Amygdala (tissue), 56 donors: ENCODE measurements at regions not wholly inside any gene's neighbourhood (a gene's known extent, or its start where the extent isn't known, plus 50 kb on each side); places are given as distances from the start of the nearest gene placed in this dataset.

Experiments
- DNase-seq, 56 donors: peaks; one replicate each; lab custom pipeline; 2025; lab: John Stamatoyannopoulos, UW

DNA sequence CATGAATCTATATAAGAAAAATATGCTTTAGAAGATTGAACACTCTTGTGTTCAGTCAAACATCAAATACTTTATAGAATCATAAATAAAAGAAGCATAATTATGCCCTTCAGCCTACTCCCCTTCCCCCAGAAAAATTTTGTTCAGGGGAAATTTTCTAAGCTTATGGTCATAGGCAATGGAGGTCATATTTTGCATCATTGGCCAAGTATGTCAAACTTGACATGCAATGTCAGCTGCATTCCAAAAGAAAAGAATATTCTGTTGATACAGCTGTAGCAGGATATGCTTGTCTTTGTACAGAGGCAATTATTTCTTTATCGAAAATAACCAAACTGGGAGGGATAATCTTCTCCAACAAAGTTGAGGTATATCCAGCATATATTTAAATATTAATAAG lies 328.2 kb downstream of the ZIC1 start:
- no peak for DNase-seq

DNA sequence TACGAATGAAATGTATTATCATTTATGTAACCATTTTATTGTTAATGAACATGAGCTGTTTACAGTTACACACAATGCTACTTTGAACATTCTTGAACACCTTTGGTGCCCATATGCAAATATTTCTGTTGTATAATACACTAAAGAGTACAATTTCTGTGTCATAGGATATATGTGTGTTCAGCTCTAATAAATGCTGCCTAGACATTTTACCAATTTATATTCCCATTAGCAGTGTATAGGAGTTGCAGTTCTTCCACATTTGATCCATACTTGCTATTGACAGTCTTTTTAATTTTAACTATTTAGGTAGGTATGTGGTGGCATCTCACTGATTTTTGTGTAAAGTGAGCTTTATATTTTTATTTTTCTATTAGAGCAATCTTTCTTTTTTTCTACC lies 331.8 kb downstream of the ZIC1 start:
- DNase-seq = no peak

DNA sequence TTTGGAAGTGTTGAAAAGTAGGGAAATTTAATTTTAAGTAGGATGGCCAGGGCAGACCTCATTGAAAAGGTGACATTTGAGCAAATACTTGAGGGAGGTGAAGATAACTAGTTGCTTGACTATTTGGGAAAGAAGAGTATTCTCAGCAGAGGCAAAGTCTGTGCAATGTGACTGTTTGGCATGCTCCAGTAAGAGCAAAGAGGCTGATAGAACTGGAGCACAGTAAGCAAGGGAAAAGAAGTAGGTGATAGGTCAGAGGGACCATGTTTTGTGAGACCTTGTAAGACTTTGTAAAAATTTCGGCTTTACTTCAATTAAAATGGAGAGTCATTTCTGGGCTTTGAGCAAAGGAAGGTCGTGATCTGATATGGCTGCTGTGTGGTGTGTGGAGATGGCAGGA lies 335.8 kb downstream of the ZIC1 start:
- no peak for DNase-seq

DNA sequence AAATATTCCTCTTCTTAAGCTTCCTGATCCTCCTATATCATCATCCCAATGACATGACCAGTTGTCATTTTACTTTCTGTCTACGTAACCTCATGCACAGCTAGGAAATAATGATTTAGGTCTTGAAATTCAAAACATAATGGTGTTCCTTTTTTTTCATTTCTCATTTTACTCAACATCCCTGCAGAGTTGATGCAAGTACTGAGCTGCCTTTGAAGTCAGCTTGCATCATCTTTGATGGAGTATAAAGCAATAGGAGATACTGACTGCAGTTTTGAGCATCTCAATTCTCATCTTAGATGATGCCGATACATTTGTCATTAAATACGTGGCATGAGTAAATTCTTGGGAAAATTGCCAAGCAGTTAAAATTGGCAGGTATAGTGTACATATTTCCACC lies 346.1 kb downstream of the ZIC1 start:
- no peak for DNase-seq

- DNase-seq = no peak
Observed at GRCh38 chr3:147756476-147756875, 347.3 kb downstream of the ZIC1 start.

- DNase-seq = peak in 1 of 56 donors; percentile 0
Observed at GRCh38 chr3:147757866-147758265, 348.7 kb downstream of the ZIC1 start.

DNA sequence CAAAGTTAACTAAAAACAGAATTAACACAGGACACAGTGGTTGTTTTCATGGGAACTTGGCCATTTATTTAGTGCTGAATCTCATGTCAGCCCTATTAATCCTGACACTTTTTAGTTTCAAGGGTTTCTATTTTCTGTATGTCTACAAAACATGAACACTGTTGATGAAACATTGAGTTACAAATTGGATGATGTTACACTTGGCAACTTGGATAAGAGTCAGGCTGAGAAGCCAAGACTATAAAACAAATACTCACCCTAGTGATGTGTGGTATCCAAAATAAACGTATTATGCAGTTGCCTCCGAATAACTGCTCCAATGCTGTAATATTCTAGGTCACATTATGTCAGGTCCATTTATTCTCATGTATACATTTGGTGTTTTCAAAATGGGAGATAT lies 349.6 kb downstream of the ZIC1 start:
- no peak for DNase-seq

DNA sequence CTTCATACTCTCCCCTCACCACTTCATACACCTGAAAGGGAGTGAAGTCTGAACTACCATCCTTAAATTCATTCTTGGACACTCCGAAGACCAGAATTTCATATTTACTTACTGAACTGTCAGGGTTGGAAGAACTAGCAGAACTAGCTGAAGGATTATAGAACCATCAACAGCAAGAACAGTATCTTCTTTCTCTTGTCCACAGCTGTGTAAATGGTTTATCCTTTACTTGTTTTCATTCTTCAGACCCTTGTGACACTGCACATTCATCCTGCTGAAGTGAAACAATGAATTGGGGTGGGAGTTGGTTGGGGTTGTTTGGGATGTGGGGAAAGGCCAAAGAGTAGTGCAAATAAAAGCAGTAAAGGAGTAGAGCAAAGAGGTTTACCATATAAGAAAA lies 350.9 kb downstream of the ZIC1 start:
- DNase-seq = no peak

DNA sequence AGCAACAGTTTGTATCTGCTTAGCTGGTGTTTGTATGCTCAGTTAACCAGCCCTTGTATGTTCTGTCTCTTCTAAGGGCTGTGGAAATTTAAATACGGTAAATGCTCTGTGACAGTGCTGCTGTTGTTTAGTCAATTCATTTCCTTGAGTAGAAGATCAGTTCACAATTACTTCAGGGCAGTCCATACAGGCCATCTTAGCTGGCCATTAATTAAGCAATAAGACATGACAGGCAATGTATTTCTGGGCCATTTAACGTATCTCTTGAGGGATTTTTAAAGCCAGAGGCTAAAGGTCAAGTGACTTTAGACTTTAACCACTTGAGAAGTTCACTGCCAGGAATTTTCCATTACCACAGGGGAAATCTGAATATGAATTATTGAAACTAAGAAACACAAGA lies 351.8 kb downstream of the ZIC1 start:
- DNase-seq = no peak

- DNase-seq = no peak
Observed at GRCh38 chr3:147773116-147773630, 364.0 kb downstream of the ZIC1 start.

GRCh38 chr3:147775411-147775810 lies 366.2 kb downstream of the ZIC1 start:
- no peak for DNase-seq

DNA sequence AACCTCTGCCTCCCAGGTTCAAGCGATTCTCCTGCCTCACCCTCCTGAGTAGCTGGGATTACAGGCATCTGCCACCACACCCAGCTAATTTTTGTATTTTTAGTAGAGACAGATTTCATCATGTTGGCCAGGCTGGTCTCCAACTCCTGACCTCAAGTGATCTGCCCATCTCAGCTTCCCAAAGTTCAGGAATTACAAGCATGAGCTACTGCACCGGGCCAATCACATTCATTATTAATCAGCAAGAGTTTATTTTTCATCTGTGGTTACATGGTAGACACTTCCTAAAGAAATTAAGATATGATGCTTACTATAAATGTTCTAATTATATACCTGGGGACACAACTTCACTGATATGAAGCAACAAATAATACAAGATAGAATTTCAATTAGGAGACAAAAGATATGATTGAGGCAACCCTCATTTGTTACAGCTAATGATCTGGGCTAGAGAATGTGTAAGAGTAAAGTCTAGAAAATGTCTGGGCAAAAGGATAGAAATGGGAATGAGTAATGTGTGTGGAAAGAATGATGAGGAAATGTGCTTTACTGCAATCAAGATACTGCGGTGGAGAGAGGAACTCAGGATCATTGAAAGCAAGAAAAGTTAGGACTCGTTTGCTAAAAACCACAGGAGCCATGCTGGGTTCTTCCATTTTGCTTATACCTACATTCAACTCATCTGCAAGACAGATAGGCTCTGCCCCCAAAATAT lies 366.8 kb downstream of the ZIC1 start:
- DNase-seq = no peak

DNA sequence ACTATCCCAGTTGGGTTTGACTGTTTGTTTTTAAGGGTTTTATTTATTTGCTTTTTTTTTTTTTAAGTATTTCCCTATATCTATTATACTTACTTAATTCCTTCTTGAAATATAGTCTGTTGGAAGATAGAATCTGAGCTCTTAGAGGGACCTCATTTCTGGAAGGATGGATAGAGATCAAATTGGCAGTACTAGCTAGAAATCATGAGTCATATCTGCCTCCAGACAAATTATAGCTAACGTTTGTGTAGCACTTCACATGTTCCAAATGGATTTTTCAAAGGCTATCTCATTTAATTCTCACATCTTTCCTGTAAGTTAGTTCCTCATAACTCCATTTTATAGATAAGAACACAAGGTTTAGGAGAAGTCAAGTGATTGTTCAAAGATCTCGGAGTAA lies 384.7 kb downstream of the ZIC1 start:
- DNase-seq = no peak

DNA sequence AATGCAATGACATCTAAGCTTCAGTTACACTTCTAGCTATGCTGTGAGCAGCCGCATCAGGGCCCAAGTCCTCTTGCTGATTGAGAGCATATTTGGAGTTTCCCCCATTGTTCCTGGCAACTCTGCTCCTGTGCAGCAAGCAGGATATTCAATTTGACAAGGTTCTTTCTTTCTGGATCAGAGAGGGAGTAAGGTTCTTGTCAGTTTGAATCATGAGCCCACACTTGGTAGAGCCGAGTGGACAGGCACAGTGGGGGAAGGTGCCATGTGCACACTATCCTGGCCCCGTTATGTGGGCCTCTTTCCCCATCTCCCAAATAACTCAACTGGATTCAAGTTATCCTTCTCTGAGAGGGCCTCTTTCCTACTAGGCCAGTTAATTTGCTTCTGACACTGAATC lies 385.4 kb downstream of the ZIC1 start:
- DNase-seq = no peak

DNA sequence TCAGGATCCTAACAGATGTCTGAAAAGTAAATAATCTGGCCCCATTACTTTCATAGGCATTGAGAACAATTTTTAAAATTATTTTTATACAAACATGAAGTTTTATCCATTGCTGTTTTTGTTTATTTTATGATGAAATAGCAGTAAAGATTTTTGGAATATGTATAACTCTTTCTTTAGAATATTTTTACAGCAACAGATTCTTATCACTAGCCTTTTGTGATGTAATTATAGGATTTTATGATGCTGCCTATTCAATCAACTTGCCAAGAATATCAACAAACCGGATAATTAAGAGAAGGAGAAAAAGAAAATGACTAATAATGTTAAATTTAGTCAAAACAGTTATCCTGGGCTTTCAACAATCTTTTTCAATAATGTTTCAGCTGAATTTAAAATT lies 386.3 kb downstream of the ZIC1 start:
- DNase-seq = no peak

DNA sequence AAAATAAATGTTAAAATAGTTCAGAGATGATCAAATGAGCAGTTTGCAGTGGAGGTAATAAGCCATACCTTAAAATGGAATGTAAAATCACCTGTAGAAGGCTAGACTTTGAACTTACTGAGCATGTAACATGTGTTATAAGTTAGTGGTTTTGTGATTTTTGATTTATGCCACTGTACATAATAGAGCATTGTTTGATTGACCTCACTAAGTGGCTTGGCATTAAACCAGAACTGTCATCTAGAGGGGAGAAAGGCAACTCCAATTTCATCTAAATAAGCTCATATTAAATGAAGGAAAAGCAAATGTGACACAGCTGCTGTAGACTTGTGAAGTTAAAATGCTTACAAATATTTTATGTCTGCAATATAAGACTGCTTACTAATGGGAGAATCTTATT lies 387.9 kb downstream of the ZIC1 start:
- DNase-seq = no peak

- no peak for DNase-seq
Observed at GRCh38 chr3:147799601-147800000, 390.4 kb downstream of the ZIC1 start.

GRCh38 chr3:147807776-147808175 lies 398.6 kb downstream of the ZIC1 start:
- no peak for DNase-seq

GRCh38 chr3:147809206-147809605 lies 400.0 kb downstream of the ZIC1 start:
- no peak for DNase-seq

GRCh38 chr3:147812186-147812911 lies 403.2 kb downstream of the ZIC1 start:
- no peak for DNase-seq

- no peak for DNase-seq
Observed at GRCh38 chr3:147813256-147813655, 404.1 kb downstream of the ZIC1 start.

- DNase-seq = no peak
Observed at GRCh38 chr3:147816752-147817151, 407.6 kb downstream of the ZIC1 start.
